ENCODE measurements at regions not wholly inside any gene's neighbourhood (a gene's known extent, or its start where the extent isn't known, plus 50 kb on each side); places are given as distances from the start of the nearest gene placed in this dataset.

DNA sequence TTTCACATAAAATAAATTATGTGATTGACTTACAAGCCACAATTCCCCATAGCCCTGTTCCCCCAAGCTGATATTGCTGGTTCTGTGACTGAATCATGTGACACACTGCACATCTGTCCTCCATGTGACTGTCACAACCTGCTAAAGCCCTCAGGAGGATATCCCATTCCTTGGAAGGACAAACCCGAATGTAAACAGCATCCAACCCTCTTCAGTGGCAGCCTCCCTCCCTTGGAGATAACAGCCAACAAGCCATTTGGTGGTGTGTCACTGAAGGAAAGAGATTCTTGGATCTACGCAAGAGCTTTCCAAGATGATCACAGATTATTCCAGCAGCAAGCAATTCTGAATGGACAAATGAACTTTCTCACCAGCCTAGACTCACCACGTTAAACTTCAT is 153.9 kb upstream of the TIAM1 start:
- no peak for DNase-seq

DNA sequence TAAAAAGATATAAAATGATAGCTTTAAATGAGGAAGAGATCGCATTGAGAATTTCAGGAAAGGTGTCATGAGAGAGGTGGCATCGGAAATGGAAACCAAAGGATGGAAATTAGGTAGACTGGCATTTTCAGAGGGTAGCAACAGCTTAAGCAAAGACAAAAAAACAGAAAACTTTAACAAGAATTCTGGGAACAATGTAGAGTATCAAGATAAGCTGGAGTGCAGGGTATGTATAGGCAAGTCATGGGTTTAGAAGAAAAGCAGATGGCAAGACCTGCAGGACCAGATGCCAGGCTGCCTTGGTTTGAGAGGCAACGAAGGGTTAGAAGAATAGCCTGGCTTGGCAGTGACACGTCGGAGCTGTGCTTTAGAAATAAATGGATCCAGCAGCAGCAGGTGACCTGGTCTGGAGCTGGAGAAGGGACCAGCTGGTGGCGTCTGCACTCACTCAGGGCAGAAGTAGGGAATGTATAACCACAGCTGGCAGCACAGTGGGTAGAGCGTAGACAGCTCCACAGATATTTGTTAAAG is 149.4 kb upstream of the TIAM1 start:
- no peak for DNase-seq

DNA sequence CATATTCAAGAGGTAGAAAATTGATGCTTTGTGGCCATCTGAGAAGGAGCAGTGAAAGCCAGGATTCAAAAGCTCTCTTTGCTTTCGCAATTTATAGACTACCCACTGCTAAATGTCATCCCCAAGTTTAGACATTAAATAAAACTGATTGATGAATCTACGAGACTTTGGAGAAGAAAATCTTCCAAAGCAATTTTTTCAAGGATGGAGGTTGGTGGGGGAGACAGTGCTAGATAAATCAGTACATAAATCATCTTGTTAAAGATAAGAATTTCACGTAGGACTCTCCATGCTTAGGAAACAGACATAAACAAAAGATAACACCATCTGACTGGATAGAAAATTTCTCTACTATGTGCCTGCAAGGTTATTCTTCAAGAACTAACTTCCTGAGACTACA is 147.6 kb upstream of the TIAM1 start:
- no peak for DNase-seq

DNA sequence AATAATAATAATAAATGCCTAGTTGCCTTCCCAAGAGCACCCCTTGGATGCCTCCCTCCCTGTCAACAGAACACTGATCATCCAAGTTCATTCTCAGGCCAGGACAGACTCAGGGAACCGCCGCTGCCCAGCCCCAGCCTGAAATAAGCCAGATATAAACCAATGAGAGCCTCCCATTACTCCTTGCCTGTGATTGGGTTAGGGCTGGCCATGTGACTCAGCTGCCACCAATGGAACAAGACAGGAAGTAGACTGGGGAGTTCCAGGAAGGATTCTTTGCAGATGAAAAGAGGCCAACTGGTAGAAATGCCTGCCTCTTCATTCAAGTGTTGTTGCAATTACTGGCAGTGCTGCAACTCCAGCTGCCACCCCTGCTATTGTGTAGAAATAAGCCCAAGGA is 146.4 kb upstream of the TIAM1 start:
- no peak for DNase-seq

DNA sequence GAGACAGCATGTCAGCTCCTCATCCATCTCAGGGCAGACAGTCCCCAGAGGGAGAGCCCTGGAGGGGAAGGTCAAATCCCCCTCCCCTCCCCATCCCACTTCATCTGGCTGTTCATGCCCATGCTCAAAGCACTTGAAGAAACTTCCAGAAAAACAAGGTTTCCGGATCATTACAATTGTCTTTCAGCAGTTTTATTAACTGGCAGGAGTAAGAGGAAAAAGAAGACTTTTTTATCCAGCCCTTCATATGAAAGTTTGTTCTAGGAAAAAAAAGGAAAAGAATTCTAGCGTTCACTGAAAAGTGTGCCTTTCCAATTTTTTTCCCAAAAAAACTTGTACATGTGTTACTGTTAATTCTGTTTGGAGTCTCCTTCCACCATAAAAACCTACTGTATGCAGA is 145.7 kb upstream of the TIAM1 start:
- no peak for DNase-seq

DNA sequence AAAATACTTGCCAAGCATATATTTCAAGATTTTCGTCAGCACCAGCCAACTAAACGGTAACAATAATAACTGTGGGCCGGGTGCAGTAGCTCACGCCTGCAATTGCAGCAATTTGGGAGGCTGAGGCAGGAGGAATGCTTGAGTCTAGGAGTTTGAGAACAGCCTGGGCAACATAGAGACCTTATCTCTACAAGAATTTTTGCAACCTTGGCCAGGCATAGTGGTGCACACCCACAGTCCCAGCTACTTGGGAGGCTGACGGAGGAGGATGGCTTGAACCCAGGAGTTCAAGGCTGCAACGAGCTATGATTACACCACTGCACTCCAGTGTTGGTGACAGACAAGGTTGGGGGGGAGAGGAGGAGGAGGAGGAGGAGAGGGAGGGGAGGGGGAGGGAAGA is 145.0 kb upstream of the TIAM1 start:
- no peak for DNase-seq

DNA sequence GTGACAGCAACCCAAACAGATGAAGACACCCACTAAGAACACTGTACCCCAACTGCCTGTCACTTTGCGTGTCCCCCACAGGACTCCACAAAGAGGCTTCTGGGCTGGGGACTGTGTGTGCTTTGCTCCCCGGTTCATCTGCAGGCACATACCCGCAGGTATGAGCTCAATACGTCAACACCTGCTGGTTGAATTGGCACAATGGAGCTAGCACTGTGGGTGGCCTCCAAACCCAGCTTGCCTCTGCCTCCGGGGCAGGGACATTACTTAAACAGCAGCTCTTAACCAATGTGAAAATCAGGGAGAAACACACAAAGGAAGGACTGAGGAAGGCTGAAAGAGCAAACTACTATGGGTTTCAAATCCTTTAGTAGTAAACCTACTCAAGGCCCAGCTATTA is 140.2 kb upstream of the TIAM1 start:
- DNase-seq = no peak

DNA sequence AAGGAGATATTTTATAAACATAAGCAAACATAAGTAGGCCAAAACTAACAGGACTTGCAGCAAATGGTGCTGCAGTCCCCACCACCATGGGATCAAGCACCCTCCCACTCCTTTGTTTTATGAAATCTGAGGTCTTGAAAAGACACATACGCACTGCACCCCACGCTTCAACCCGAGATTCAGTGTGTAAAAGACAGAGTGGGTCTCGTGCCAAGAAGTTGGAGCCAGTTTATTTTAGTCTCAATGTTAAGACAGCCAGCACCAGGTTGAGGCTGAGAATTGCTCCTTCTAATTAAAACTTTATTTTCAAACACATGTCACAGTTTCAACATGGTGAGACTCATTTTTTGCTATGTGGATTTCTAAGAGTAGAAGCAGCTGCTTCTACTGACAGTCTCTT is 139.1 kb upstream of the TIAM1 start:
- DNase-seq = no peak

DNA sequence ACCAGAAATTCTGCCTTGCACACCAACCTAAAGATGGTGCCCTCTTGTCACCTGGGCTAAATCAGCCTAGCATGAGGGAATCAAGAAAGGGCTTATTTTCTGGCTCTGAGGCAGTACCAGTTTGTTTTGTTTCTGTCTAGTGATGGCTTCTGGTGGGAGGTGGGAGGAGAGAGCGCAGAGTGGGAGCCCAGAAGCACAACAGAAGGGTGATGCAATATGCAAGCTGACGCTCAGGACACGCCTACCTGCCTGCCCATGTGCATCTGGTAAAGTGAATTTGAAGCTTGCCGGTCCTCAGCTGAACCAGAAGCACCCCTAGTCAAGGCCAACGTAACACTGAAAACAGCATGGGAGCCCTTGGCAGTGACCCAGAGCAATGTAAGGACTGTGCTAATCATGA is 138.4 kb upstream of the TIAM1 start:
- no peak for DNase-seq

DNA sequence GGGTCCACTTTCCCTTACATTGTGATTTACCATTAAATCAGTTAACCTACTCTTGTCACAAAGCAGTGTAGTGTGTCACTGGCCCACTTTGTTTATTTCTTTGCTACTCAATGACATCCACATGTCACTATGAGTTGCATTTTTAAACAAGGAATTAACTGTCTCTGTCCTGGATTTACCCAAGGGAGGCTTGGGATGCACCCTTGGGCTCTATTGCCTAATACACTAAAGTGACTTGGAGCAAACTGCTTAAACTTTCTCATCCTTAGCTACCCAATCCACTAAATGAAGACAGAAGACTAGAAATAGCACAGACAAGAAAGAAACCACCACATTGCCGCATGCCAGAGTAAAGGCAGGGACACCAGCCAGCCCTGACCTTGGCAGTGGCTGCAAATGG is 136.2 kb upstream of the TIAM1 start:
- DNase-seq = no peak

DNA sequence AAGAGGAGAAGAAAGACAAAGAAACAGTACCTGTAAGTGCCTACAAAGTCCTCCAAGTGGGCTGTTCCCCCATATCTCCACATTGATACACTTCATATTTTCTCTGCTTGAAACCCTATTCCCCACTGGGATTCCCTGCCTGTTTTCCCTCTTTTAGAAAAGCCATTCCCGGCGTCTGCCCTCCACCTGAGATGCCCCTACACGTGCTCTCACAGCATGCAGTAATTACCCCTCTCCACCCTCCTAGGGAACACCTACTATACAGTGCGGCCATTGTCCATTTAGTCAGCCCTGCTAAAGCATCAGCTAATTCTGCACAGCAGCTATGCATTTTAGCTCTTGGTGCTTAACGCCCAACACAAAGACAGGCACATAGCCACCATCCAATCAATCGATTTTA is 135.7 kb upstream of the TIAM1 start:
- no peak for DNase-seq

DNA sequence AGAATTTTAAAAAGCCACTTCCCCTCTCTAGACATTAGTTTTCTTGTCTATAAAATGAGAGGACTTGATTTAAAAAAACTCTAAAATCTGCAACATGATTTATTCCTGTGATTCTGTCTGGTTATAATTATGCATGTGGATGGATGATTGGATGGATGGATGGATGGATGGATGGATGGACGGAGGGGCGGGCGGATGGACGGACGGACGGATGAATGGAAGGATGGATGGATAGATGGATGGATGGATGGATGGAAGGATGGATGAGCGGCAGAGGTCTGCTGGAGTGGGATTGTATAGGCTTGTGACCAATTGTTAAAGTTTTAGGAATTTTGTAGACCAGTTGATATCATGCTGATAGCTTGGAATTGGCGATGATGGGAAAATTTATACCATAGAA is 135.2 kb upstream of the TIAM1 start:
- no peak for DNase-seq

DNA sequence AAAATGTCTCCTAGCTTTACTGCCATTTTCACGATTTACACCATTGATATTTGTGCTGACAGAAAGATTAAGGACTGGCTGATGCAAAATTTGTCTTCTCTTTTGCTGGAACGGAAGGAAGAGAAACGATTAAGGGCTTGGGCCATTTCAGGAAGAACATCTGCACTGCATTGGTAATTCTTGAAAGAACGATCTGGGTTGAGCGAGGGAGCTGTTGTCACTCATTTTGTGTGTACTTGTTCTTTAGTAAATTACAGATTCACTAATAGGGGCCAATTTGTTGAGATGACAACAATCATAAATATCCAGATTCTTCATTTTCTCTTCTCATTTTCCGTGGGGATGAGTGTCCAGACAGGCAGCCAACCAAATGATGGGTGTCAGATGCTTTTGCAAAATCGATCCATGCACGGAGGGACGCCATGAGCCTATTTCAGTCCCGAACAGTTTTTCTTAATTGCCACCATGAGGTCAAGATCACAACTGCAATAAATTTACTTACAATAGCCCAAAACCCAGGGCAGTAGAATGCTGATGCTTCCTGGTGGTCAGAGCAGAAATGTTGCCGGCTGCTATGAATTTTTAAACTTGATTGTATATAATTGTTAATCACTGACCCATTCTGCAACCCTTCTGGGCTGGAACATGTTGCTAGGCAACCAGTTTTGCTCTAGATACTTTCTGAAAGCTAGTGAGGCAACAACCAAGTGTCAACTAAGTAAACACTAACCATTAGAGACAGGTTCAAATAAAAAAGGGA is 132.4 kb upstream of the TIAM1 start:
- DNase-seq = no peak

DNA sequence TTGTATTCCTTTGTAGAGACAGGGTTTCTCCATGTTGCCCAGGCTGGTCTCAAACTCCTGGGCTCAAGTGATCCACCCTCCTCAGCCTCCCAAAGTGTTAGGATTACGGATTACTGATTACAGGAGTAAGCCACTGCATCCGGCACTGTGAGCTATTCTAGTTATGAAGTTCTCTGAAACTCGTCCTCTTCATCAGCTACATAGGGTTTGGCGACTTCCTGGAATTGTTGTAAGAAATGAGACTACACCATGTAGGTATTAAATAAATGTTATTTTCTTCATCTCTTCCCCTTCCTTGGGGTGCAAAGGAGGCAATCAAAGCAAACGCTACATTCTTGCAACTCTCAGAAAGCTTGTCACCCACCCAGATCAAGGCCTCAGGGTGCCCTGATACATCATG is 131.2 kb upstream of the TIAM1 start:
- DNase-seq = no peak

DNA sequence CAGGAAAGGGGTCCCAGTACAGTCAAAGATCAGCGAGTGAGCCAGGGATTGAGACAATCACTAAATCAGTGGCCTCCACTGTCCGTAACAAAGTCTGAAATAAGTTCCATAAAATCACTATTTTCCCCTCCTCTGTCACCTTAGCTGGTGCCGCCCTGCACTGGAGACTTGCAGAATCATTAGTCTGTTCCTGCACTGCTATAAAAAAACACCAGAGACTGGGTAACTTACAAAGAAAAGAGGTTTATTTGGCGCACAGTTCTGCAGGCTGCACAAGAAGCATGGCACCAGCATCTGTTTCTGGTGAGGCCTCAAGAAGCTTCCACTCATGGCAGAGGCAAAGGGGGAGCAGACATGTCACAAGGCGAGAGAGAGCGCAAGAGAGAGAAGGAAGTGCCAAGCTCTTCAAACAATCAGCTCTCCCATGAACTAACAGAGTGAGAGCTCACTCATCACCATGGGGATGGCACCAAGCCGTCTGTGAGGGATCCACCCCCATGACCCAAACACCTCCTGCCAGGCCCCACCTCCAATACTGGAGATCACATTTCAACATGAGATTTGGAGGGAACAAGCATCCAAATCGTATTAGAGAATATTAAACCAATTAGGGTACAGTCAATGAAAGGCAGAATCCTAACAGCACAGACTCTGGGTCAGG is 129.8 kb upstream of the TIAM1 start:
- DNase-seq = no peak

DNA sequence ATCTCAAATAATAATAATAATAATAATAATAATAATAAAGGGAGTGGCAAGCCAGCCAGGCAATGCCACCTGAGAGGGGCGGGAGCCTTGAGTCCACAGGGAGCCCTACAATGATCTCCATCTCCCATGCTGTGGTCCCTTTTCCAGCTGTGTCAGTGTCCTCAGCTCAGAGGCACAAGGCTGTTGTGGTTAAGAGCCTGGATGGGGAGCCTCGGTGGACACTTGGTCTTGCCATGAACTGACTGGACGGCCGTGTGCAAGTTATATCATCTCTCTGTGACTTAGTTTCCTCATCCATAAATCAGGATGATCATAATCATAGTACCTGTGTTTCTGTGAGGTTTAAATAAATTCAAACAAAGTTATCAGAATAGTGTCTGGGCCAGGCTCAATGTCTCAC is 127.8 kb upstream of the TIAM1 start:
- no peak for DNase-seq

DNA sequence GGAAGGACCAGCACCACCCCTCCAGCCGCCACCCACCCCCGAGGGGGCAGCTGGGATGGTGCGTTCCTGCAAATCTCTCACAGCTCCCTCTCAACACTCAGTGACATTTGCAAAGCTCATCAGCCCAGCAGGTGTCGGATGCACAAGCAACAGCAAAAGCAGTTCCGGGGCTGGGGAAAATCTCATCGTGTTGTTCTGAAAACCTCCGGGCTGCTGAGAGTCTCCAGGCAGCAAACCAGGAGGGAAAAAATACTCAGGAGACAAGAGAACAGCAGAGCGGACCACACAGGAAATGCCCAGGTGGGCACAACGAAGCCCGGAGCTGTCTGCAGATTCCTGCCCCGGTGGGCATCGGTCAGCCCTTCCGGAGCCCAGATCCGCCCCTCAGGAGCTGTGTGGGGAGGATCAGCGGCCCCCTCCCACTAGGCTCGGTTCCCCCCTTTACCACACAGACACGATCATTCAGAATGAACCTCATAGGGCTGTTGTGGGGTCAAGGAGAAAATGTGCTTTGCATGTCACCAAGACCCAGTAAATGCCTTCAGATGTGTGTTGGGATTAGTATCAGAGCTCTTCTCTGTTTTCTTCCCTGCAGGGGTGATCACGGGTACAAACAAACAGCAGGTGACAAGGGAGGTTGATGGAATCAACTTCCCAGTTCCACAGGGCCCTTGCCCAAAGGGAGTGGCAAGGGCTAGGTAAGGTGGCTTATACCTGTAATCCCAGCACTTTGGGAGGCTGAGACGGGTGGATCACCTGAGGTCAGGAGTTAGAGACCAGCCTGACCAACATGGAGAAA is 127.0 kb upstream of the TIAM1 start:
- no peak for DNase-seq

DNA sequence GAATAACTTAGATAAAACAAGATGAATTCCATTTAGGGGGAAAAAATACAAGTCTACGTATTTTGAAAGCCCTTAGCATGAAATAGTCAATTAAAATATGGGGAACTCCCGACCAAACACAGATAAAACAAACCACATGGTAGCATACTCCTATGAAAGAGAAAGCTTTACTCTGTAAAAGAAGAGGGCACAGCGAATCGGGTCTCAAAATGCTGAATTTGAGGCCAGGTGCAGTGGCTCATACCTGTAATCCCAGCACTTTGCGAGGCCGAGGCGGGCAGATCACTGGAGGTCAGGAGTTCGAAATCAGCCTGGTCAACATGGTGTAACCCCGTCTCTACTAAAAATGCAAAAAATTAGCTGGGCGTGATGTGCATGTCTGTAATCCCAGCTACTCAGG is 116.9 kb upstream of the TIAM1 start:
- DNase-seq = no peak

DNA sequence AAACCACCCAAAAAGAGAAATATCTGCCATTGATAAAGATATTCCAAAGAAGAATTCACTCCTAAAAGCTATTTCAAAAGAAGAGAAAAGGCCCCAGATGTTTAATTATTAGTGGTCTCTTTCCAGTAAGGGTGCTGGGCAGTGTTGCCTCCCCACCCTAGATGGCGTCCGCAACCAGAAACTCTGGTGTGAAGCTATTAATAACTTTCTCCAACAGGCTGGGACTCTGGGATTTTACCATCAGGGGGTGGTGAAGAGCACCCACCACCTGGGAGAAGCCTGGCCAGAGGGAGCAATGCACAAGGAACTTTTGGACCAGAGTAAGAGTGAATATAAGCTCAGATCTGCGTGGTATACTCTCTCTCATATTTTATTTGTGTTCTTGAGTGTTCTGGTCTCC is 115.4 kb upstream of the TIAM1 start:
- no peak for DNase-seq

DNA sequence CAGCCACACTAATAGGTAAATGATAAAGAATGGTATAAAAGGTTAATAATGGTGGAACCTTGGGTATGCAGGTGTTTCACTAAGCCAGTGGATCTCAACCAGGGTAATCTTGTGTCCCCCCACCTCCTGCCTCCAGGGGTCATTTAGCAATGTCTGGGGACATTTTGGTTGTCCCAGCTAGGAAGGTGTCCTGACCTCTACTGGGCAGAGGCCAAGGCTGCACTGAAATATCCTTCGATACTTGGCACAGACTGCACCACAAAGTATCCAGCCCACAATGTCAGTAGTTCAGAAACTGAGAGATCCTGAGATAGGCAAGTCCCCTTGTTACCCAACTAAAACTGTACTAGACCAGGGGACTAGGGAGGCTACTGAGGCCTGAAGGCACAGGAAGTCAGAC is 113.6 kb upstream of the TIAM1 start:
- no peak for DNase-seq

DNA sequence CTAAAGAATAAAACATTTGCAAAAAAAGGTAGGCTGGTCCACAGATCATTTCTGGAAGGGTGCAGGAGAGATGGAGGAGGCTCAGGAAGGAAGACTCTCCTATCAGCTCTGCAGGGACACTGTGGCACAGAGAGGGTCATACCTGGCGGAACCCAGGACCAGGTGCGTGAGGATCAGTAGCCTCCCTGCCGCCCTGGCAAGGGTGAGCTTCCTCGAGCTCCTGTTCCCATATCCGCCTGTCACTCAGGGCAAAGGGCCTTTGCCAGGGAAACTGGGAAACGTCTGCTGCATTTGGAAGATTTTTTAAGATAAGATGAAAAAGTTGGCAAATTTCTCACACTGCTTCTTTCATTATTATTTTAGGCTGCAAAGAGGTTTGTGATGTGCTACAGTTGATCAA is 112.1 kb upstream of the TIAM1 start:
- no peak for DNase-seq

DNA sequence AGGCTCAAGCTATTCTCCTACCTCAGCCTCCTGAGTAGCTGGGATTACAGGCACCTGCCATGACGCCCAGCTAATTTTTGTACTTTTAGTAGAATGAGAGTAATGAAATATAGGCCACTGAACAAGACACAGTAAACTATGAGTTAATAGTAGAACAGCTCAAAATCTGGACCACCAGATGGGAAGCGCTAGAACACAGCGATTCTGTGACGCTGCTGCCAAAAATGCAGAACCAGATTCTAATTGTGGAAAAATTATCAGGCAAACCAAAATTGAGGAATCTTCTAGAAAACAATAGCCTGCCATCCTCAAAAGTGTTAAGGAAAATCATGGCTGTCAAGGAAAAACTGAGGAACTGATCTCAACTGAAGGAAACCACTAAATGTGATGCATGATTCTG is 111.4 kb upstream of the TIAM1 start:
- DNase-seq = no peak

DNA sequence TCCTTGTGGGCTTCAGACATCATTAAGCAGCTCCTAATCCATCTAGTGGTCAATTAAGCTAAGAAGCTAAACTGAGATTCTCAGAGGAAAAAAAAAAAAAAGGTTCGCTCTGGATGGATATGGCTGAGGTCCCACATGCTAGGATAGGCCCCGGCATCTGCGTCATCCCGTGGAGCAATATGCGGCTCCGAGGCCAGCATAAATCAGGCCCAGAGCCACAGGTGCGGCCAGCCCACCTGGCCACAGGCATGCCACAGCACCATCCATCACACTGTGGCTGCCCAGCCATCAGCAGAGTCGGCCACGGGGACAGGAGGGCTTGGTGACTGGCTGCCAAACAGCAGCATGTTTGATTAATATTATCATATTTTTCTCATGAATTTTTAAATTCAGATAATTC is 106.9 kb upstream of the TIAM1 start:
- DNase-seq = no peak
